K562 (cell line): ENCODE measurements at regions not wholly inside any gene's neighbourhood (a gene's known extent, or its start where the extent isn't known, plus 50 kb on each side); places are given as distances from the start of the nearest gene placed in this dataset.

Source experiments
- ATAC-seq: fragments of 200-7000 bp; cut with Tn5 transposase; 3 replicates; pipeline ENCODE4 v1.9.1; 2020; ENCODE audit warnings: moderate library complexity
- BruUV-seq: library from RNA; stranded (reverse); fragments of 400-500 nt; replicated peaks from 2 replicates; lab custom pipeline; 2021; lab: Mats Ljungman, UMichigan
- CTCF ChIA-PET: fragments of 300-600 bp; formaldehyde crosslinking; extraction: SDS; loops from one replicate; lab custom pipeline; 2021; ENCODE audit warnings: low intra/inter-chr PET ratio; lab: Yijun Ruan, JAX
- POLR2A ChIA-PET: fragments of 300-600, 350-650 bp; sonication (Branson Sonifier 250); formaldehyde crosslinking; extraction: SDS; loops from one replicate; lab custom pipeline; 2021; ENCODE audit warnings: antibody characterized with exemption, inconsistent platforms; lab: Yijun Ruan, JAX
- DNase-seq, 4 experiments: peaks; one replicate each; pipeline versions ENCODE4 v3.0.0 to v3.0.0-alpha.2; 2011 to 2018; ENCODE audit warnings: low spot score in 3 of 4, mixed read lengths in 3 of 4; ENCODE audit errors: extremely low read depth in 1 of 4
- FAIRE-seq: peaks from 2 replicates; lab custom pipeline; 2011; peaks lifted over from hg19 to GRCh38; lab: Jason Lieb, UNC
- H2AFZ ChIP-seq: 2 replicates; pipeline ENCODE4 v1.6.0; 2011; ENCODE audit warnings: low read depth, low read length, control low read depth, inconsistent platforms
- H3K27ac ChIP-seq: fragments of 200-600 bp; 3 replicates; pipeline ENCODE4 v1.8.0; 2011; ENCODE audit warnings: low read depth, mild to moderate bottlenecking, control low read depth, inconsistent platforms, low read length, moderate library complexity, mixed read lengths; ENCODE audit errors: extremely low read depth
- H3K27me3 ChIP-seq, 2 experiments: fragments of 300-600 bp in 1 of 2; 2 replicates in 1 of 2; 3 replicates in 1 of 2; pipeline versions ENCODE4 v1.6.0 to v1.8.0; 2011; ENCODE audit warnings: inconsistent platforms in 2 of 2, low read length in 2 of 2, mild to moderate bottlenecking in 1 of 2, mixed read lengths in 1 of 2, moderate library complexity in 1 of 2; ENCODE audit not compliant: control insufficient read depth in 2 of 2, insufficient read depth in 2 of 2
- H3K36me3 ChIP-seq: fragments of 300-600 bp; 3 replicates; pipeline ENCODE4 v1.8.0; 2011; ENCODE audit warnings: mild to moderate bottlenecking, low read length, inconsistent platforms; ENCODE audit not compliant: control insufficient read depth, insufficient read depth
- H3K4me1 ChIP-seq, 2 experiments: fragments of 200-600 bp in 1 of 2; replicated peaks in 1 of 2; 2 replicates in 1 of 2; 3 replicates in 1 of 2; pipeline versions ENCODE4 v1.5.1 to v1.8.0; 2011; ENCODE audit warnings: inconsistent platforms in 2 of 2, low read length in 2 of 2, mild to moderate bottlenecking in 1 of 2, mixed read lengths in 1 of 2, moderate library complexity in 1 of 2; ENCODE audit not compliant: control insufficient read depth in 2 of 2, insufficient read depth in 2 of 2
- H3K4me2 ChIP-seq: 2 replicates; pipeline ENCODE4 v1.6.1; 2011; ENCODE audit warnings: low read length, control low read depth, inconsistent platforms, mixed read lengths; ENCODE audit not compliant: insufficient read depth
- H3K4me3 ChIP-seq: fragments of 200-600 bp; sonication (generic), shearing (Covaris generic); 2 replicates; pipeline ENCODE4 v1.5.1; 2016; ENCODE audit warnings: control low read depth, inconsistent platforms
- H3K79me2 ChIP-seq: fragments of 200-600 bp; 3 replicates; pipeline ENCODE4 v1.8.0; 2011; ENCODE audit warnings: low read length, inconsistent platforms; ENCODE audit not compliant: control insufficient read depth, insufficient read depth
- H3K9ac ChIP-seq, 2 experiments: 2 replicates each; pipeline versions ENCODE4 v1.6.0 to v1.6.1; 2011; ENCODE audit warnings: low read depth in 2 of 2, low read length in 2 of 2, control low read depth in 1 of 2, inconsistent platforms in 1 of 2, mild to moderate bottlenecking in 1 of 2, mixed read lengths in 1 of 2; ENCODE audit not compliant: insufficient read depth in 1 of 2
- H3K9me1 ChIP-seq: one replicate; pipeline ENCODE4 v1.6.0; 2011; ENCODE audit warnings: inconsistent platforms, mild to moderate bottlenecking, low read length, moderate library complexity; ENCODE audit not compliant: control insufficient read depth, insufficient read depth
- H3K9me3 ChIP-seq: replicated peaks from 2 replicates; pipeline ENCODE4 v1.5.1; 2011; ENCODE audit warnings: low read depth, low read length, inconsistent platforms; ENCODE audit not compliant: control insufficient read depth, insufficient read depth
- H4K20me1 ChIP-seq: replicated peaks from 2 replicates; pipeline ENCODE4 v1.6.1; 2011; ENCODE audit warnings: low read length, inconsistent platforms, mixed read lengths; ENCODE audit not compliant: control insufficient read depth, insufficient read depth
- CBFA2T3 ChIP-seq: fragments of 450-650 bp; IDR thresholded peaks from 2 replicates; pipeline ENCODE4 v1.6.1; 2017
- CBX2 ChIP-seq: fragments of 200-600 bp; sonication (generic); IDR thresholded peaks from one replicate; pipeline ENCODE4 v1.6.1; 2012; ENCODE audit warnings: mild to moderate bottlenecking, low read length, inconsistent platforms; ENCODE audit not compliant: insufficient read depth, poor library complexity, severe bottlenecking
- FOXK2 ChIP-seq, 2 experiments: fragments of 450-650 bp; IDR thresholded peaks in 1 of 2; conservative IDR thresholded peaks in 1 of 2; 2 replicates each; pipeline ENCODE4 v1.6.1; 2016; ENCODE audit warnings: low read depth in 2 of 2, mild to moderate bottlenecking in 1 of 2
- GATA2 ChIP-seq: sonication (generic); formaldehyde crosslinking; IDR thresholded peaks from 2 replicates; pipeline ENCODE4 v1.4.0; 2020; ENCODE audit warnings: mild to moderate bottlenecking, missing genetic modification reagents
- HMG20B ChIP-seq: fragments of 250-450 bp; sonication (Bioruptor Pico); IDR thresholded peaks from 2 replicates; pipeline ENCODE4 v1.5.0; 2021; ENCODE audit warnings: mild to moderate bottlenecking
- KHSRP ChIP-seq: fragments of 450-650 bp; IDR thresholded peaks from 2 replicates; pipeline ENCODE4 v1.6.1; 2017
- NCOR1 ChIP-seq: fragments of 450-650 bp; IDR thresholded peaks from 2 replicates; pipeline ENCODE4 v1.6.1; 2016; ENCODE audit warnings: mild to moderate bottlenecking, moderate library complexity
- PTRF ChIP-seq: fragments of 450-650 bp; IDR thresholded peaks from 2 replicates; pipeline ENCODE4 v1.6.1; 2016; ENCODE audit warnings: mild to moderate bottlenecking, missing genetic modification characterization, missing compliant biosample characterization
- SMAD3 ChIP-seq: fragments of 450-650 bp; formaldehyde crosslinking; conservative IDR thresholded peaks from 2 replicates; pipeline ENCODE4 v1.4.0; 2020; ENCODE audit warnings: mild to moderate bottlenecking
- WGBS: fragments of 100-300 bp; shearing (Covaris generic); methylation state at CpG from one replicate; pipeline ENCODE4 v1.1.6; 2016; ENCODE audit warnings: low coverage, mixed read lengths; ENCODE audit not compliant: insufficient coverage; ENCODE audit errors: missing lambda C conversion rate; 5-methylcytosine and 5-hydroxymethylcytosine counted together
- in situ Hi-C: fragments of 300-500 bp; cut with MboI; formaldehyde crosslinking; loops from 4 replicates; pipeline ENCODE4 v1.15.0; 2018; ENCODE audit warnings: inconsistent platforms, mixed read lengths
- intact Hi-C: fragments of 100-400 bp; cut with micrococcal nuclease; formaldehyde crosslinking; loops from 2 replicates; pipeline ENCODE4 v1.14.2; 2022
- TF ChIP-seq, protein P1 (sequence below), 2 experiments: fragments of 150-350 bp in 1 of 2; IDR thresholded peaks; 2 replicates each; pipeline ENCODE4 v1.6.1; 2012 to 2016; ENCODE audit warnings: low read depth in 2 of 2, low read length in 2 of 2, mild to moderate bottlenecking in 1 of 2, moderate library complexity in 1 of 2
- TF ChIP-seq, protein P2 (sequence below), 2 experiments: fragments of 200-800 bp in 1 of 2; sonication (Bioruptor generic) in 1 of 2; sonication (generic) in 1 of 2; formaldehyde crosslinking in 1 of 2; IDR thresholded peaks in 1 of 2; conservative IDR thresholded peaks in 1 of 2; 2 replicates each; pipeline versions ENCODE4 v1.5.0 to v1.6.1; 2016 to 2020; ENCODE audit warnings: missing compliant biosample characterization in 1 of 2, missing genetic modification characterization in 1 of 2, missing genetic modification reagents in 1 of 2
- TF ChIP-seq, protein P3 (sequence below), 2 experiments: fragments of 250-450 bp in 1 of 2; fragments of 450-650 bp in 1 of 2; sonication (Bioruptor Pico) in 1 of 2; IDR thresholded peaks; 2 replicates each; pipeline versions ENCODE4 v1.6.1 to v1.8.0; 2016 to 2021; ENCODE audit warnings: mild to moderate bottlenecking in 2 of 2, moderate library complexity in 2 of 2, missing compliant biosample characterization in 1 of 2, missing genetic modification characterization in 1 of 2
- TF ChIP-seq, protein P4 (sequence below): fragments of 450-650 bp; formaldehyde crosslinking; IDR thresholded peaks from 2 replicates; pipeline ENCODE4 v1.4.0; 2022; ENCODE audit warnings: missing genetic modification characterization

DNA sequence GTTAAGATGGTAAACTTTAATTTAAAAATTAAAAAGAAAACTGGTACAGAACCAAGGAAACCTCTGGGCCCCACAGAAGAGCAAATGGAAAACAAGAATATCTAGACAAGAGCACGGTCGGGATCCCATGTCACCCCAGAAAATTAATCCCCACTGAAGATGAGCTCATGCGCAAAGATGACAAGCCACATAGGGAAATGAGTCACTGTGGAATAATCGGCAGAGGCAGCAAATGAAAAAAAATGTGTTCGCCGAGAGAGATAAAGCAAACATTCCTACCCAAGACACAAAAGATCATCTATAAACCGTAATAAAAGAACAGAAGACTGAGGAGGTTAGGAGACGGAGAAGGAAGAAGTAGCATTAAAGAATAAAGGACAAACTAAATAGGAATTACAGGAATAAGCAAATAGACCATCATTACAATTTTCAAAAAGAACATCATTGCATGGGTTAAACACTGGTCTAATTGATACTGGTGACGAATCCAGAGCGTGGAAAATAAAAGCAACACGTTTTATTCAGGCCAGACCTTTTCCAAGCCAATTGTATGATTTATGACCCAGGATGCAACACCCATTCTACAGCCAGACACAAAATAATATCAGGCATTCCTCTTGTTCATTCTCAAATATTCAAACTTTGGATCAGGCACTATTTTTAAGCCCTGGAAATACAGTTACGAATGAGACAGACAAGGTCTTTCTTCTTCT is 138.0 kb upstream of the ARID1B start:
- Histone ChIP-seq H3K4me1 (no peaks in the 10 kb centered on the region), H3K27me3 (peaks cover 3 to 14% of the 10 kb centered on the region in 2 experiments), H3K4me2 (no peak overlapping the region), H3K36me3 (no peaks in the 10 kb centered on the region), H3K4me3 (no peak overlapping the region), H3K9ac (no peak overlapping the region), H3K27ac (no peak overlapping the region), H2AFZ (no peak overlapping the region), H3K9me3 (0 out of 2 replicates have a peak, but pooled peaks cover 2% of the 10 kb centered on the region), H3K79me2 (no peaks in the 10 kb centered on the region), H3K9me1 (no peaks in the 10 kb centered on the region), H4K20me1 (no peaks in the 10 kb centered on the region)
- under 1% methylated on average over 12 of the region's 12 CpGs for WGBS
- CTCF ChIA-PET: no interaction called here
- DNase-seq (peak in 1 of 4 experiments; percentile 16), FAIRE-seq (no peak), ATAC-seq (no peak)
- no TSS peak for BruUV-seq
- intact Hi-C loops: no loop called here
- POLR2A ChIA-PET: no interaction called here
- in situ Hi-C loops: no loop called here
- TF ChIP-seq HMG20B (CRISPR knock-in tag) (no peak), GATA2 (CRISPR knock-in tag) (no peak), KHSRP (no peak), CBFA2T3 (peak; percentile 47), NCOR1 (no peak), SMAD3 (CRISPR knock-in tag) (no peak), FOXK2 (conservative IDR thresholded peaks at IDR 0.05 in 1 of 2, IDR thresholded peaks at IDR 0.05 in 1 of 2; ENCODE audit: low read depth in 2 of 2) (no peak), CBX2 (no peak), PTRF (tag) (no peak)
- TF ChIP-seq, protein P1, sequence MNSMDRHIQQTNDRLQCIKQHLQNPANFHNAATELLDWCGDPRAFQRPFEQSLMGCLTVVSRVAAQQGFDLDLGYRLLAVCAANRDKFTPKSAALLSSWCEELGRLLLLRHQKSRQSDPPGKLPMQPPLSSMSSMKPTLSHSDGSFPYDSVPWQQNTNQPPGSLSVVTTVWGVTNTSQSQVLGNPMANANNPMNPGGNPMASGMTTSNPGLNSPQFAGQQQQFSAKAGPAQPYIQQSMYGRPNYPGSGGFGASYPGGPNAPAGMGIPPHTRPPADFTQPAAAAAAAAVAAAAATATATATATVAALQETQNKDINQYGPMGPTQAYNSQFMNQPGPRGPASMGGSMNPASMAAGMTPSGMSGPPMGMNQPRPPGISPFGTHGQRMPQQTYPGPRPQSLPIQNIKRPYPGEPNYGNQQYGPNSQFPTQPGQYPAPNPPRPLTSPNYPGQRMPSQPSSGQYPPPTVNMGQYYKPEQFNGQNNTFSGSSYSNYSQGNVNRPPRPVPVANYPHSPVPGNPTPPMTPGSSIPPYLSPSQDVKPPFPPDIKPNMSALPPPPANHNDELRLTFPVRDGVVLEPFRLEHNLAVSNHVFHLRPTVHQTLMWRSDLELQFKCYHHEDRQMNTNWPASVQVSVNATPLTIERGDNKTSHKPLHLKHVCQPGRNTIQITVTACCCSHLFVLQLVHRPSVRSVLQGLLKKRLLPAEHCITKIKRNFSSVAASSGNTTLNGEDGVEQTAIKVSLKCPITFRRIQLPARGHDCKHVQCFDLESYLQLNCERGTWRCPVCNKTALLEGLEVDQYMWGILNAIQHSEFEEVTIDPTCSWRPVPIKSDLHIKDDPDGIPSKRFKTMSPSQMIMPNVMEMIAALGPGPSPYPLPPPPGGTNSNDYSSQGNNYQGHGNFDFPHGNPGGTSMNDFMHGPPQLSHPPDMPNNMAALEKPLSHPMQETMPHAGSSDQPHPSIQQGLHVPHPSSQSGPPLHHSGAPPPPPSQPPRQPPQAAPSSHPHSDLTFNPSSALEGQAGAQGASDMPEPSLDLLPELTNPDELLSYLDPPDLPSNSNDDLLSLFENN (IDR thresholded peaks at IDR 0.05; ENCODE audit: low read depth in 2 of 2, low read length in 2 of 2): no peak
- TF ChIP-seq, protein P2, sequence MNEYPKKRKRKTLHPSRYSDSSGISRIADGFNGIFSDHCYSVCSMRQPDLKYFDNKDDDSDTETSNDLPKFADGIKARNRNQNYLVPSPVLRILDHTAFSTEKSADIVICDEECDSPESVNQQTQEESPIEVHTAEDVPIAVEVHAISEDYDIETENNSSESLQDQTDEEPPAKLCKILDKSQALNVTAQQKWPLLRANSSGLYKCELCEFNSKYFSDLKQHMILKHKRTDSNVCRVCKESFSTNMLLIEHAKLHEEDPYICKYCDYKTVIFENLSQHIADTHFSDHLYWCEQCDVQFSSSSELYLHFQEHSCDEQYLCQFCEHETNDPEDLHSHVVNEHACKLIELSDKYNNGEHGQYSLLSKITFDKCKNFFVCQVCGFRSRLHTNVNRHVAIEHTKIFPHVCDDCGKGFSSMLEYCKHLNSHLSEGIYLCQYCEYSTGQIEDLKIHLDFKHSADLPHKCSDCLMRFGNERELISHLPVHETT (CRISPR knock-in tag; conservative IDR thresholded peaks at IDR 0.05 in 1 of 2, IDR thresholded peaks at IDR 0.05 in 1 of 2): no peak
- TF ChIP-seq, protein P3, sequence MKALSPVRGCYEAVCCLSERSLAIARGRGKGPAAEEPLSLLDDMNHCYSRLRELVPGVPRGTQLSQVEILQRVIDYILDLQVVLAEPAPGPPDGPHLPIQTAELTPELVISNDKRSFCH (CRISPR knock-in tag; IDR thresholded peaks at IDR 0.05): no peak
- TF ChIP-seq, protein P3 (tag; IDR thresholded peaks at IDR 0.05): no peak
- TF ChIP-seq, protein P4, sequence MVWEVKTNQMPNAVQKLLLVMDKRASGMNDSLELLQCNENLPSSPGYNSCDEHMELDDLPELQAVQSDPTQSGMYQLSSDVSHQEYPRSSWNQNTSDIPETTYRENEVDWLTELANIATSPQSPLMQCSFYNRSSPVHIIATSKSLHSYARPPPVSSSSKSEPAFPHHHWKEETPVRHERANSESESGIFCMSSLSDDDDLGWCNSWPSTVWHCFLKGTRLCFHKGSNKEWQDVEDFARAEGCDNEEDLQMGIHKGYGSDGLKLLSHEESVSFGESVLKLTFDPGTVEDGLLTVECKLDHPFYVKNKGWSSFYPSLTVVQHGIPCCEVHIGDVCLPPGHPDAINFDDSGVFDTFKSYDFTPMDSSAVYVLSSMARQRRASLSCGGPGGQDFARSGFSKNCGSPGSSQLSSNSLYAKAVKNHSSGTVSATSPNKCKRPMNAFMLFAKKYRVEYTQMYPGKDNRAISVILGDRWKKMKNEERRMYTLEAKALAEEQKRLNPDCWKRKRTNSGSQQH (CRISPR knock-in tag): peak; percentile 52; the same call in 1 of the 2 replicates
